ENCODE measurements at regions not wholly inside any gene's neighbourhood (a gene's known extent, or its start where the extent isn't known, plus 50 kb on each side); places are given as distances from the start of the nearest gene placed in this dataset.

GRCh38 chrX:51437521-51437920 lies 58.9 kb downstream of the NUDT11 start:
- TF ChIP-seq CTCF (conservative IDR thresholded peaks at IDR 0.05; ENCODE audit: low read depth) = no peak
- ChIA-PET POLR2A (ENCODE audit: low non-redundant PET) (no interaction called here), CTCF (no interaction called here)
- no peak overlapping the region for H3K27ac ChIP-seq
- DNase-seq (ENCODE audit: low spot score) = no peak

GRCh38 chrX:51435101-51435500 lies 61.3 kb downstream of the NUDT11 start:
- CTCF ChIA-PET = no interaction called here

GRCh38 chrX:51421972-51422597 lies 74.3 kb downstream of the NUDT11 start:
- H3K27ac ChIP-seq = no peak overlapping the region
- CTCF ChIA-PET = no interaction called here
- TF ChIP-seq CTCF (conservative IDR thresholded peaks at IDR 0.05; ENCODE audit: low read depth) = no peak
- POLR2A ChIA-PET (ENCODE audit: low non-redundant PET) = no interaction called here
- DNase-seq (ENCODE audit: low spot score) = no peak

More at GRCh38 chrX:51435101-51435500, 61.3 kb downstream of the NUDT11 start:
- POLR2A ChIA-PET (ENCODE audit: low non-redundant PET) = no interaction called here
- no peak for DNase-seq (ENCODE audit: low spot score)
- TF ChIP-seq CTCF (conservative IDR thresholded peaks at IDR 0.05; ENCODE audit: low read depth) = no peak
- no peak overlapping the region for H3K27ac ChIP-seq

GRCh38 chrX:51420610-51421009 lies 75.8 kb downstream of the NUDT11 start:
- CTCF ChIA-PET = interaction anchor here (0.6 to 1.7 kb wide), 9 partner anchors 33 to 746 kb away, joined by 3 to 7 read pairs (median 3); no protein-coding TSS in a partner anchor
- DNase-seq (ENCODE audit: low spot score) = peak; percentile 13
- peak; percentile 61 for TF ChIP-seq CTCF (conservative IDR thresholded peaks at IDR 0.05; ENCODE audit: low read depth)
- POLR2A ChIA-PET (ENCODE audit: low non-redundant PET) = no interaction called here
- no peak overlapping the region for H3K27ac ChIP-seq

- POLR2A ChIA-PET (ENCODE audit: low non-redundant PET) = no interaction called here
- no peak for TF ChIP-seq CTCF (conservative IDR thresholded peaks at IDR 0.05; ENCODE audit: low read depth)
- CTCF ChIA-PET = interaction anchor here (0.6 kb wide), 1 partner anchor 24 kb away, joined by 7 read pairs; no protein-coding TSS in a partner anchor
- no peak overlapping the region for H3K27ac ChIP-seq
- no peak for DNase-seq (ENCODE audit: low spot score)
Observed at GRCh38 chrX:51408462-51408861, 75.8 kb downstream of the NUDT10 start.

GRCh38 chrX:51407520-51408409 lies 75.1 kb downstream of the NUDT10 start:
- no peak for DNase-seq (ENCODE audit: low spot score)
- no peak overlapping the region for H3K27ac ChIP-seq
- POLR2A ChIA-PET (ENCODE audit: low non-redundant PET) = no interaction called here
- TF ChIP-seq CTCF (conservative IDR thresholded peaks at IDR 0.05; ENCODE audit: low read depth) = no peak
- CTCF ChIA-PET = no interaction called here

All from RWPE1 (cell line).